GM23338 (cell line): ENCODE measurements at regions not wholly inside any gene's neighbourhood (a gene's known extent, or its start where the extent isn't known, plus 50 kb on each side); places are given as distances from the start of the nearest gene placed in this dataset.

Source experiments
- ATAC-seq: fragments of 200-7000 bp; cut with Tn5 transposase; 3 replicates; pipeline ENCODE4 v1.9.1; 2020
- DNase-seq: peaks from one replicate; pipeline ENCODE4 v3.0.0-alpha.2; 2015; ENCODE audit warnings: low spot score
- H2AFZ ChIP-seq: fragments of 200-600 bp; sonication (generic); 2 replicates; pipeline ENCODE4 v1.8.0; 2016; ENCODE audit warnings: antibody characterized with exemption, mild to moderate bottlenecking, moderate library complexity
- H3F3A ChIP-seq: fragments of 200-600 bp; sonication (generic); replicated peaks from 2 replicates; pipeline ENCODE4 v1.8.0; 2017; ENCODE audit warnings: antibody characterized with exemption, mixed run types, low read depth
- H3K27ac ChIP-seq: fragments of 200-600 bp; sonication (generic); 2 replicates; pipeline ENCODE4 v1.6.1; 2016; ENCODE audit warnings: low read depth
- H3K27me3 ChIP-seq: fragments of 200-600 bp; sonication (generic); 2 replicates; pipeline ENCODE4 v1.8.0; 2016; ENCODE audit warnings: mild to moderate bottlenecking, mixed run types, moderate library complexity; ENCODE audit not compliant: insufficient read depth
- H3K36me3 ChIP-seq: fragments of 200-600 bp; sonication (generic); 2 replicates; pipeline ENCODE4 v1.8.0; 2016; ENCODE audit warnings: mild to moderate bottlenecking; ENCODE audit not compliant: insufficient read depth
- H3K4me1 ChIP-seq: fragments of 200-600 bp; sonication (generic); 2 replicates; pipeline ENCODE4 v1.8.0; 2016; ENCODE audit warnings: mild to moderate bottlenecking, moderate library complexity; ENCODE audit not compliant: insufficient read depth
- H3K4me2 ChIP-seq: fragments of 200-600 bp; sonication (generic); 2 replicates; pipeline ENCODE4 v1.7.1; 2017; ENCODE audit warnings: mixed run types
- H3K4me3 ChIP-seq: fragments of 200-600 bp; sonication (generic); 2 replicates; pipeline ENCODE4 v1.6.1; 2016; ENCODE audit warnings: mixed run types
- H3K79me2 ChIP-seq: fragments of 200-600 bp; sonication (generic); replicated peaks from 2 replicates; pipeline ENCODE4 v1.8.0; 2017; ENCODE audit warnings: mild to moderate bottlenecking; ENCODE audit not compliant: insufficient read depth
- H3K9me2 ChIP-seq: fragments of 200-600 bp; sonication (generic); 2 replicates; pipeline ENCODE4 v1.8.0; 2017; ENCODE audit not compliant: insufficient read depth
- H4K20me1 ChIP-seq: fragments of 200-600 bp; sonication (generic); replicated peaks from 2 replicates; pipeline ENCODE4 v1.8.0; 2017; ENCODE audit warnings: mild to moderate bottlenecking; ENCODE audit not compliant: insufficient read depth
- H3K27ac Mint-ChIP-seq: 2 replicates; pipeline ENCODE4 v1.8.0; 2020; ENCODE audit warnings: inconsistent platforms, mild to moderate bottlenecking, moderate library complexity, mixed read lengths
- H3K27me3 Mint-ChIP-seq: 3 replicates; pipeline ENCODE4 v1.8.0; 2022; ENCODE audit warnings: low read depth, mild to moderate bottlenecking, moderate library complexity, mixed read lengths, inconsistent platforms; ENCODE audit not compliant: insufficient read depth, poor library complexity
- H3K36me3 Mint-ChIP-seq: 3 replicates; pipeline ENCODE4 v1.8.0; 2021; ENCODE audit warnings: low read depth, mild to moderate bottlenecking, inconsistent platforms, moderate library complexity, mixed read lengths
- H3K4me1 Mint-ChIP-seq: 3 replicates; pipeline ENCODE4 v1.8.0; 2020; ENCODE audit warnings: mild to moderate bottlenecking, inconsistent platforms, mixed read lengths
- H3K4me3 Mint-ChIP-seq: 3 replicates; pipeline ENCODE4 v1.8.0; 2021; ENCODE audit warnings: moderate library complexity, mild to moderate bottlenecking, inconsistent platforms, mixed read lengths
- H3K9me3 Mint-ChIP-seq: 3 replicates; pipeline ENCODE4 v1.8.0; 2020; ENCODE audit warnings: moderate library complexity, mild to moderate bottlenecking, inconsistent platforms, mixed read lengths
- CREB1 ChIP-seq: fragments of 250-450 bp; sonication (Bioruptor Pico); IDR thresholded peaks from 2 replicates; pipeline ENCODE4 v1.5.0; 2020; ENCODE audit warnings: low read depth, mild to moderate bottlenecking, moderate library complexity
- ETS1 ChIP-seq: IDR thresholded peaks from 2 replicates; pipeline ENCODE4 v1.6.1; 2016; ENCODE audit warnings: antibody characterized with exemption
- EZH2 ChIP-seq: fragments of 200-600 bp; sonication (generic); IDR thresholded peaks from one replicate; pipeline ENCODE4 v1.8.0; 2017; ENCODE audit warnings: antibody characterized with exemption, mild to moderate bottlenecking, low read depth; ENCODE audit not compliant: unreplicated experiment
- EZH2phosphoT487 ChIP-seq: fragments of 200-600 bp; sonication (generic); IDR thresholded peaks from one replicate; pipeline ENCODE4 v1.8.1; 2018; ENCODE audit warnings: antibody characterized with exemption; ENCODE audit not compliant: unreplicated experiment
- JUNB ChIP-seq: IDR thresholded peaks from one replicate; pipeline ENCODE4 v1.6.1; 2016; ENCODE audit warnings: antibody characterized with exemption; ENCODE audit not compliant: unreplicated experiment
- NANOG ChIP-seq: IDR thresholded peaks from 2 replicates; pipeline ENCODE4 v1.6.1; 2016; ENCODE audit warnings: antibody characterized with exemption, borderline replicate concordance
- POLR2AphosphoS5 ChIP-seq: IDR thresholded peaks from 2 replicates; pipeline ENCODE4 v1.6.1; 2016; ENCODE audit warnings: antibody characterized with exemption, low read depth
- REST ChIP-seq: IDR thresholded peaks from one replicate; pipeline ENCODE4 v1.6.1; 2018; ENCODE audit warnings: antibody characterized with exemption; ENCODE audit not compliant: unreplicated experiment
- STAT1 ChIP-seq: IDR thresholded peaks from one replicate; pipeline ENCODE4 v1.6.1; 2016; ENCODE audit warnings: antibody characterized with exemption; ENCODE audit not compliant: unreplicated experiment
- ZNF114 ChIP-seq: fragments of 250-450 bp; sonication (Bioruptor Pico); IDR thresholded peaks from 2 replicates; pipeline ENCODE4 v1.5.0; 2020; ENCODE audit warnings: mild to moderate bottlenecking, moderate library complexity
- ZNF331 ChIP-seq: fragments of 250-450 bp; sonication (Bioruptor Pico); IDR thresholded peaks from 2 replicates; pipeline ENCODE4 v1.5.0; 2020; ENCODE audit warnings: low read depth, mild to moderate bottlenecking, moderate library complexity
- TF ChIP-seq, protein P1 (sequence below), 2 experiments: fragments of 200-600 bp in 1 of 2; sonication (generic) in 1 of 2; conservative IDR thresholded peaks; 2 replicates each; pipeline versions ENCODE4 v1.5.1 to v1.6.1; 2016 to 2017; ENCODE audit warnings: antibody characterized with exemption in 2 of 2, low read depth in 2 of 2, mild to moderate bottlenecking in 2 of 2, moderate library complexity in 1 of 2
- TF ChIP-seq, protein P2 (sequence below): fragments of 250-450 bp; sonication (Bioruptor Pico); IDR thresholded peaks from 2 replicates; pipeline ENCODE4 v1.5.0; 2020; ENCODE audit warnings: mild to moderate bottlenecking, moderate library complexity

DNA sequence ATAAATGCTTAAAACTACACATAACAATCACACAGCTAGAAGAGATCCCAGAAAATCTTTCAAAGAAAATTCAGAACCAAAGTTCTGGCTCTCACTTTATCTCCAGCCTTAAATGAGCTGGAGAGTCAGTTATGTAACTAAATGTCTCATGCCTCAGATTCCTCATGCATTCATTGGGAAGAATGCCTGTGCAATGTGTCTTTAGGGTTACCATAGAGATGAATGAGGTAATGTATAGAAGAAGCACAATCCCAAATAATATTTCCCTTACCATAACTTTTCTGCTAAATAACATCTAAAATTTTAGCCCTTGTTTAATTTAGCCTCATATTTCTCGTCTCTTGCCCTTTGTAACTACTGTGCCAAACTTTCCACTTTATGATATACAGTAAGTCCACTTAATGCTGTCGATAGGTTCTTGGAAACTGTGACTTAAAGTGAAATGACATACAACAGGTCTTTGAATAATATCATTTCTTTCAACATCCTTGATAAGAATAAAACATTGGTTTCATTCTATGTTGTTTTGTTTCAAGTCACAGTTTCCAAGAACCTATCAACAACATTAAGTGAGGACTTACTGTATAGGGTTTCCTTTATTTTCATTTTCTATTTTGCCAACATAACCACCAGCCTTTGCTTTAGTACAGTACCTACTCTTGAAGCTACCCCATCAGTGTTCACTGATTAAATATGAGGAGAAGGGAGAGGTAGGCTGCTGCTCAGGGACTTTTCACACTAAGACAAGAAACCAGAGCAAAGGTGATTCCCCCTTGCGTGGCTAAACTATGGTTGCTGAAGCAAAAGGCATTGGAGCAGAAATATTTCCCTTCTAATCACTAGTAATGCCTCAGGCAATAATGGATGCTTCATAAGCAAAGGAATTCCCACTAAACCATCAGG is 295.7 kb upstream of the PTGER4 start:
- Histone ChIP-seq H3K27ac (no peak overlapping the region), H3K4me2 (no peak overlapping the region), H3K4me1 (peaks cover 12% of the 10 kb centered on the region; the same call in 1 of the 2 replicates), H2AFZ (no peak overlapping the region; the same call in 1 of the 2 replicates), H3K9me2 (no peaks in the 10 kb centered on the region), H3F3A (no peaks in the 10 kb centered on the region), H3K4me3 (no peak overlapping the region), H3K79me2 (no peaks in the 10 kb centered on the region), H3K36me3 (no peaks in the 10 kb centered on the region), H4K20me1 (no peaks in the 10 kb centered on the region), H3K27me3 (no peaks in the 10 kb centered on the region)
- H3K27ac Mint-ChIP-seq, result no peak overlapping the region
- no peak overlapping the region for H3K4me3 Mint-ChIP-seq
- H3K4me1 Mint-ChIP-seq, result peaks cover 17% of the 10 kb centered on the region; the same call in 2 of the 3 replicates
- ATAC-seq (no peak), DNase-seq (no peak)
- no peaks in the 10 kb centered on the region for H3K27me3 Mint-ChIP-seq
- H3K9me3 Mint-ChIP-seq, result no peaks in the 10 kb centered on the region
- H3K36me3 Mint-ChIP-seq, result no peaks in the 10 kb centered on the region
- no peak for TF ChIP-seq REST
- TF ChIP-seq, protein P1, sequence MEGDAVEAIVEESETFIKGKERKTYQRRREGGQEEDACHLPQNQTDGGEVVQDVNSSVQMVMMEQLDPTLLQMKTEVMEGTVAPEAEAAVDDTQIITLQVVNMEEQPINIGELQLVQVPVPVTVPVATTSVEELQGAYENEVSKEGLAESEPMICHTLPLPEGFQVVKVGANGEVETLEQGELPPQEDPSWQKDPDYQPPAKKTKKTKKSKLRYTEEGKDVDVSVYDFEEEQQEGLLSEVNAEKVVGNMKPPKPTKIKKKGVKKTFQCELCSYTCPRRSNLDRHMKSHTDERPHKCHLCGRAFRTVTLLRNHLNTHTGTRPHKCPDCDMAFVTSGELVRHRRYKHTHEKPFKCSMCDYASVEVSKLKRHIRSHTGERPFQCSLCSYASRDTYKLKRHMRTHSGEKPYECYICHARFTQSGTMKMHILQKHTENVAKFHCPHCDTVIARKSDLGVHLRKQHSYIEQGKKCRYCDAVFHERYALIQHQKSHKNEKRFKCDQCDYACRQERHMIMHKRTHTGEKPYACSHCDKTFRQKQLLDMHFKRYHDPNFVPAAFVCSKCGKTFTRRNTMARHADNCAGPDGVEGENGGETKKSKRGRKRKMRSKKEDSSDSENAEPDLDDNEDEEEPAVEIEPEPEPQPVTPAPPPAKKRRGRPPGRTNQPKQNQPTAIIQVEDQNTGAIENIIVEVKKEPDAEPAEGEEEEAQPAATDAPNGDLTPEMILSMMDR (conservative IDR thresholded peaks at IDR 0.05; ENCODE audit: low read depth in 2 of 2), result no peak
- TF ChIP-seq JUNB, result no peak
- no peak for TF ChIP-seq CREB1 (CRISPR knock-in tag)
- TF ChIP-seq ZNF331 (CRISPR knock-in tag), result no peak
- no peak for TF ChIP-seq EZH2
- TF ChIP-seq EZH2phosphoT487, result no peak
- TF ChIP-seq NANOG, result no peak
- no peak for TF ChIP-seq ETS1
- TF ChIP-seq STAT1, result no peak
- TF ChIP-seq, protein P2, sequence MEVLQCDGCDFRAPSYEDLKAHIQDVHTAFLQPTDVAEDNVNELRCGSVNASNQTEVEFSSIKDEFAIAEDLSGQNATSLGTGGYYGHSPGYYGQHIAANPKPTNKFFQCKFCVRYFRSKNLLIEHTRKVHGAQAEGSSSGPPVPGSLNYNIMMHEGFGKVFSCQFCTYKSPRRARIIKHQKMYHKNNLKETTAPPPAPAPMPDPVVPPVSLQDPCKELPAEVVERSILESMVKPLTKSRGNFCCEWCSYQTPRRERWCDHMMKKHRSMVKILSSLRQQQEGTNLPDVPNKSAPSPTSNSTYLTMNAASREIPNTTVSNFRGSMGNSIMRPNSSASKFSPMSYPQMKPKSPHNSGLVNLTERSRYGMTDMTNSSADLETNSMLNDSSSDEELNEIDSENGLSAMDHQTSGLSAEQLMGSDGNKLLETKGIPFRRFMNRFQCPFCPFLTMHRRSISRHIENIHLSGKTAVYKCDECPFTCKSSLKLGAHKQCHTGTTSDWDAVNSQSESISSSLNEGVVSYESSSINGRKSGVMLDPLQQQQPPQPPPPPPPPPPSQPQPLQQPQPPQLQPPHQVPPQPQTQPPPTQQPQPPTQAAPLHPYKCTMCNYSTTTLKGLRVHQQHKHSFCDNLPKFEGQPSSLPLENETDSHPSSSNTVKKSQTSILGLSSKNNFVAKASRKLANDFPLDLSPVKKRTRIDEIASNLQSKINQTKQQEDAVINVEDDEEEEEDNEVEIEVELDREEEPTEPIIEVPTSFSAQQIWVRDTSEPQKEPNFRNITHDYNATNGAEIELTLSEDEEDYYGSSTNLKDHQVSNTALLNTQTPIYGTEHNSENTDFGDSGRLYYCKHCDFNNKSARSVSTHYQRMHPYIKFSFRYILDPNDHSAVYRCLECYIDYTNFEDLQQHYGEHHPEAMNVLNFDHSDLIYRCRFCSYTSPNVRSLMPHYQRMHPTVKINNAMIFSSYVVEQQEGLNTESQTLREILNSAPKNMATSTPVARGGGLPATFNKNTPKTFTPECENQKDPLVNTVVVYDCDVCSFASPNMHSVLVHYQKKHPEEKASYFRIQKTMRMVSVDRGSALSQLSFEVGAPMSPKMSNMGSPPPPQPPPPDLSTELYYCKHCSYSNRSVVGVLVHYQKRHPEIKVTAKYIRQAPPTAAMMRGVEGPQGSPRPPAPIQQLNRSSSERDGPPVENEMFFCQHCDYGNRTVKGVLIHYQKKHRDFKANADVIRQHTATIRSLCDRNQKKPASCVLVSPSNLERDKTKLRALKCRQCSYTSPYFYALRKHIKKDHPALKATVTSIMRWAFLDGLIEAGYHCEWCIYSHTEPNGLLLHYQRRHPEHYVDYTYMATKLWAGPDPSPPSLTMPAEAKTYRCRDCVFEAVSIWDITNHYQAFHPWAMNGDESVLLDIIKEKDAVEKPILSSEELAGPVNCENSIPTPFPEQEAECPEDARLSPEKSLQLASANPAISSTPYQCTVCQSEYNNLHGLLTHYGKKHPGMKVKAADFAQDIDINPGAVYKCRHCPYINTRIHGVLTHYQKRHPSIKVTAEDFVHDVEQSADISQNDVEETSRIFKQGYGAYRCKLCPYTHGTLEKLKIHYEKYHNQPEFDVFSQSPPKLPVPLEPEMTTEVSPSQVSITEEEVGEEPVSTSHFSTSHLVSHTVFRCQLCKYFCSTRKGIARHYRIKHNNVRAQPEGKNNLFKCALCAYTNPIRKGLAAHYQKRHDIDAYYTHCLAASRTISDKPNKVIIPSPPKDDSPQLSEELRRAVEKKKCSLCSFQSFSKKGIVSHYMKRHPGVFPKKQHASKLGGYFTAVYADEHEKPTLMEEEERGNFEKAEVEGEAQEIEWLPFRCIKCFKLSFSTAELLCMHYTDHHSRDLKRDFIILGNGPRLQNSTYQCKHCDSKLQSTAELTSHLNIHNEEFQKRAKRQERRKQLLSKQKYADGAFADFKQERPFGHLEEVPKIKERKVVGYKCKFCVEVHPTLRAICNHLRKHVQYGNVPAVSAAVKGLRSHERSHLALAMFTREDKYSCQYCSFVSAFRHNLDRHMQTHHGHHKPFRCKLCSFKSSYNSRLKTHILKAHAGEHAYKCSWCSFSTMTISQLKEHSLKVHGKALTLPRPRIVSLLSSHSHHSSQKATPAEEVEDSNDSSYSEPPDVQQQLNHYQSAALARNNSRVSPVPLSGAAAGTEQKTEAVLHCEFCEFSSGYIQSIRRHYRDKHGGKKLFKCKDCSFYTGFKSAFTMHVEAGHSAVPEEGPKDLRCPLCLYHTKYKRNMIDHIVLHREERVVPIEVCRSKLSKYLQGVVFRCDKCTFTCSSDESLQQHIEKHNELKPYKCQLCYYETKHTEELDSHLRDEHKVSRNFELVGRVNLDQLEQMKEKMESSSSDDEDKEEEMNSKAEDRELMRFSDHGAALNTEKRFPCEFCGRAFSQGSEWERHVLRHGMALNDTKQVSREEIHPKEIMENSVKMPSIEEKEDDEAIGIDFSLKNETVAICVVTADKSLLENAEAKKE (CRISPR knock-in tag), result no peak
- TF ChIP-seq POLR2AphosphoS5, result no peak
- no peak for TF ChIP-seq ZNF114
